IMR-90 (cell line): ENCODE measurements at regions not wholly inside any gene's neighbourhood (a gene's known extent, or its start where the extent isn't known, plus 50 kb on each side); places are given as distances from the start of the nearest gene placed in this dataset.

ENCODE experiments used
- ATAC-seq: fragments of 200-7000 bp; cut with Tn5 transposase; 2 replicates; pipeline ENCODE4 v1.9.1; 2020; ENCODE audit warnings: low read depth, mild to moderate bottlenecking, moderate library complexity
- BruUV-seq: library from RNA; stranded (reverse); fragments of 400-500 nt; replicated peaks from 2 replicates; lab custom pipeline; 2021; lab: Mats Ljungman, UMichigan
- CTCF ChIA-PET: fragments of 300-600 bp; formaldehyde crosslinking; extraction: SDS; loops from one replicate; lab custom pipeline; 2021; ENCODE audit warnings: antibody characterized with exemption; lab: Yijun Ruan, JAX
- POLR2A ChIA-PET: fragments of 300-600 bp; sonication (Branson Sonifier 250); formaldehyde crosslinking; loops from one replicate; lab custom pipeline; 2022; ENCODE audit warnings: antibody characterized with exemption; ENCODE audit not compliant: unreplicated experiment; lab: Charles Lee
- DNase-seq: peaks from one replicate; pipeline ENCODE4 v3.0.0; 2013
- H2AFZ ChIP-seq: replicated peaks from 2 replicates; pipeline ENCODE3; 2013; ENCODE audit warnings: low read length, mild to moderate bottlenecking; ENCODE audit not compliant: poor library complexity
- H2AK5ac ChIP-seq: 2 replicates; pipeline ENCODE4 v1.6.1; 2013; ENCODE audit warnings: low read depth, low read length, inconsistent platforms
- H2AK9ac ChIP-seq: replicated peaks from 2 replicates; pipeline ENCODE3; 2013; ENCODE audit warnings: mild to moderate bottlenecking, low read depth, low read length, moderate library complexity; ENCODE audit not compliant: poor library complexity
- H2BK120ac ChIP-seq: 2 replicates; pipeline ENCODE4 v1.6.1; 2013; ENCODE audit warnings: low read depth, low read length, inconsistent platforms
- H2BK15ac ChIP-seq: 3 replicates; pipeline ENCODE4 v1.6.1; 2013; ENCODE audit warnings: low read depth, low read length, inconsistent platforms
- H2BK20ac ChIP-seq: 2 replicates; pipeline ENCODE4 v1.6.1; 2013; ENCODE audit warnings: low read depth, mild to moderate bottlenecking, inconsistent platforms, low read length, moderate library complexity
- H2BK5ac ChIP-seq: 2 replicates; pipeline ENCODE4 v1.6.1; 2013; ENCODE audit warnings: mild to moderate bottlenecking, low read depth, low read length, inconsistent platforms; ENCODE audit not compliant: poor library complexity, severe bottlenecking
- H3K14ac ChIP-seq: replicated peaks from 2 replicates; pipeline ENCODE4 v1.6.1; 2013; ENCODE audit warnings: low read depth, low read length, inconsistent platforms
- H3K18ac ChIP-seq: 2 replicates; pipeline ENCODE4 v1.6.1; 2013; ENCODE audit warnings: low read depth, low read length, control low read depth
- H3K23ac ChIP-seq: 2 replicates; pipeline ENCODE4 v1.6.1; 2013; ENCODE audit warnings: low read depth, low read length, inconsistent platforms
- H3K27ac ChIP-seq: 2 replicates; pipeline ENCODE4 v1.5.1; 2013; ENCODE audit warnings: mild to moderate bottlenecking, control low read depth, low read length; ENCODE audit not compliant: insufficient read depth
- H3K27me3 ChIP-seq: 2 replicates; pipeline ENCODE4 v1.6.1; 2013; ENCODE audit warnings: low read length; ENCODE audit not compliant: control insufficient read depth, insufficient read depth
- H3K36me3 ChIP-seq: 2 replicates; pipeline ENCODE4 v1.6.1; 2013; ENCODE audit warnings: low read length, mixed read lengths; ENCODE audit not compliant: control insufficient read depth, insufficient read depth
- H3K4ac ChIP-seq: 2 replicates; pipeline ENCODE4 v1.6.1; 2013; ENCODE audit warnings: low read depth, low read length, inconsistent platforms
- H3K4me1 ChIP-seq: 2 replicates; pipeline ENCODE4 v1.6.1; 2013; ENCODE audit warnings: low read length, mixed read lengths; ENCODE audit not compliant: control insufficient read depth, insufficient read depth
- H3K4me2 ChIP-seq: 2 replicates; pipeline ENCODE4 v1.6.1; 2013; ENCODE audit warnings: low read depth, mild to moderate bottlenecking, control low read depth, low read length, moderate library complexity
- H3K4me3 ChIP-seq: 2 replicates; pipeline ENCODE4 v1.5.1; 2013; ENCODE audit warnings: low read depth, mild to moderate bottlenecking, control low read depth, low read length, moderate library complexity; ENCODE audit not compliant: insufficient read depth
- H3K56ac ChIP-seq: 2 replicates; pipeline ENCODE4 v1.6.1; 2013; ENCODE audit warnings: low read length, inconsistent platforms; ENCODE audit not compliant: insufficient read depth; ENCODE audit errors: extremely low read depth
- H3K79me1 ChIP-seq, 2 experiments: 2 replicates each; pipeline ENCODE4 v1.6.1; 2013; ENCODE audit warnings: low read length in 2 of 2, inconsistent platforms in 1 of 2, low read depth in 1 of 2
- H3K9ac ChIP-seq: 2 replicates; pipeline ENCODE4 v1.6.1; 2013; ENCODE audit warnings: low read depth, low read length, control low read depth
- H3K9me1 ChIP-seq: 2 replicates; pipeline ENCODE4 v1.6.1; 2013; ENCODE audit warnings: low read length, inconsistent platforms; ENCODE audit not compliant: insufficient read depth
- H3K9me3 ChIP-seq: 2 replicates; pipeline ENCODE4 v1.6.1; 2013; ENCODE audit warnings: low read length; ENCODE audit not compliant: control insufficient read depth, insufficient read depth
- H4K20me1 ChIP-seq: 2 replicates; pipeline ENCODE4 v1.6.1; 2013; ENCODE audit warnings: low read length, inconsistent platforms; ENCODE audit not compliant: insufficient read depth
- H4K5ac ChIP-seq: 2 replicates; pipeline ENCODE4 v1.6.1; 2013; ENCODE audit warnings: mild to moderate bottlenecking, low read depth, low read length, control low read depth
- H4K8ac ChIP-seq, 2 experiments: 2 replicates each; pipeline ENCODE4 v1.6.1; 2013; ENCODE audit warnings: low read depth in 2 of 2, low read length in 2 of 2, control low read depth in 1 of 2, inconsistent platforms in 1 of 2
- H4K91ac ChIP-seq: 2 replicates; pipeline ENCODE4 v1.6.1; 2013; ENCODE audit warnings: low read depth, low read length, inconsistent platforms; ENCODE audit not compliant: insufficient read depth
- CEBPB ChIP-seq: IDR thresholded peaks from 2 replicates; pipeline ENCODE4 v1.6.1; 2012; ENCODE audit warnings: low read depth, low read length, improper control_type of control experiment
- FOS ChIP-seq: fragments of 150-350 bp; IDR thresholded peaks from 2 replicates; pipeline ENCODE4 v1.6.1; 2016; ENCODE audit warnings: low read depth, low read length
- MAZ ChIP-seq: IDR thresholded peaks from 2 replicates; pipeline ENCODE4 v1.6.1; 2012; ENCODE audit warnings: low read depth, mild to moderate bottlenecking, low read length, improper control_type of control experiment, moderate library complexity, borderline replicate concordance
- MXI1 ChIP-seq: IDR thresholded peaks from 2 replicates; pipeline ENCODE4 v1.6.1; 2012; ENCODE audit warnings: low read depth, mild to moderate bottlenecking, low read length, moderate library complexity, borderline replicate concordance
- RCOR1 ChIP-seq: IDR thresholded peaks from 2 replicates; pipeline ENCODE4 v1.6.1; 2012; ENCODE audit warnings: mild to moderate bottlenecking, low read length, improper control_type of control experiment; ENCODE audit not compliant: insufficient replicate concordance
- RFX5 ChIP-seq: IDR thresholded peaks from 2 replicates; pipeline ENCODE4 v1.8.0; 2012; ENCODE audit warnings: low read depth, mild to moderate bottlenecking, low read length, moderate library complexity
- USF2 ChIP-seq: fragments of 150-350 bp; IDR thresholded peaks from 2 replicates; pipeline ENCODE4 v1.6.1; 2017; ENCODE audit warnings: mild to moderate bottlenecking, antibody characterized with exemption, low read length, low read depth
- WGBS, 2 experiments: methylation state at CpG; one replicate each; pipeline versions ENCODE4 v1.1.5 to v1.1.7; 2013; ENCODE audit warnings: missing lambda C conversion rate in 2 of 2; ENCODE audit not compliant: insufficient read length in 1 of 2; ENCODE audit errors: extremely low coverage in 2 of 2; 5-methylcytosine and 5-hydroxymethylcytosine counted together
- dilution Hi-C: fragments of 300-500 bp; cut with HindIII; formaldehyde crosslinking; loops from one replicate; pipeline ENCODE4 v1.14.3; 2018; ENCODE audit warnings: low sequenced_read_pairs; ENCODE audit not compliant: unreplicated experiment
- in situ Hi-C: fragments of 300-500 bp; cut with MboI; formaldehyde crosslinking; loops from 3 replicates; pipeline ENCODE4 v1.14.3; 2019; ENCODE audit warnings: low sequenced_read_pairs, inconsistent platforms, mixed read lengths
- intact Hi-C: fragments of 100-400 bp; cut with micrococcal nuclease; formaldehyde crosslinking; loops from 2 replicates; pipeline ENCODE4 v1.10.0; 2022
- TF ChIP-seq, protein P1 (sequence below): fragments of 150-350 bp; IDR thresholded peaks from 2 replicates; pipeline ENCODE4 v1.6.1; 2016; ENCODE audit warnings: low read depth, mild to moderate bottlenecking, low read length, moderate library complexity, borderline replicate concordance

- Histone ChIP-seq H3K4me1 (no peaks in the 10 kb centered on the region), H3K9ac (no peak overlapping the region), H2BK20ac (no peak overlapping the region), H4K91ac (no peak overlapping the region), H3K27me3 (peaks cover 8% of the 10 kb centered on the region), H4K5ac (no peak overlapping the region), H3K23ac (no peak overlapping the region), H2BK120ac (no peak overlapping the region), H4K20me1 (no peaks in the 10 kb centered on the region), H2BK15ac (no peak overlapping the region), H3K18ac (no peak overlapping the region), H3K36me3 (no peaks in the 10 kb centered on the region), H2BK5ac (no peak overlapping the region), H2AK5ac (no peak overlapping the region), H3K9me1 (no peaks in the 10 kb centered on the region), H3K14ac (no peak overlapping the region), H3K79me1 (no peaks in the 10 kb centered on the region), H4K8ac (no peak overlapping the region), H3K56ac (no peak overlapping the region), H3K4ac (no peak overlapping the region), H2AK9ac (no peak overlapping the region), H3K9me3 (no peaks in the 10 kb centered on the region), H3K4me2 (no peak overlapping the region), H3K4me3 (no peak overlapping the region), H2AFZ (no peak overlapping the region), H3K27ac (no peak overlapping the region)
- in situ Hi-C loops: no loop called here
- ATAC-seq: peak; percentile 49; the same call in 1 of the 2 replicates
- dilution Hi-C loops: no loop called here
- CTCF ChIA-PET: no interaction called here
- POLR2A ChIA-PET: no interaction called here
- intact Hi-C loops: no loop called here
- no TSS peak for BruUV-seq
- TF ChIP-seq FOS (no peak), MAZ (no peak), RFX5 (no peak), RCOR1 (no peak), USF2 (no peak), CEBPB (no peak), MXI1 (no peak)
- TF ChIP-seq, protein P1, sequence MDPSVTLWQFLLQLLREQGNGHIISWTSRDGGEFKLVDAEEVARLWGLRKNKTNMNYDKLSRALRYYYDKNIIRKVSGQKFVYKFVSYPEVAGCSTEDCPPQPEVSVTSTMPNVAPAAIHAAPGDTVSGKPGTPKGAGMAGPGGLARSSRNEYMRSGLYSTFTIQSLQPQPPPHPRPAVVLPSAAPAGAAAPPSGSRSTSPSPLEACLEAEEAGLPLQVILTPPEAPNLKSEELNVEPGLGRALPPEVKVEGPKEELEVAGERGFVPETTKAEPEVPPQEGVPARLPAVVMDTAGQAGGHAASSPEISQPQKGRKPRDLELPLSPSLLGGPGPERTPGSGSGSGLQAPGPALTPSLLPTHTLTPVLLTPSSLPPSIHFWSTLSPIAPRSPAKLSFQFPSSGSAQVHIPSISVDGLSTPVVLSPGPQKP: no peak
- peak; percentile 41 for DNase-seq
- WGBS, 2 experiments: no CpG with 5 or more reads among the region's 4 CpGs
Observed at GRCh38 chr5:74352256-74352655, 288.3 kb downstream of the ENC1 start.
